ENCODE measurements at regions not wholly inside any gene's neighbourhood (a gene's known extent, or its start where the extent isn't known, plus 50 kb on each side); places are given as distances from the start of the nearest gene placed in this dataset.

DNA sequence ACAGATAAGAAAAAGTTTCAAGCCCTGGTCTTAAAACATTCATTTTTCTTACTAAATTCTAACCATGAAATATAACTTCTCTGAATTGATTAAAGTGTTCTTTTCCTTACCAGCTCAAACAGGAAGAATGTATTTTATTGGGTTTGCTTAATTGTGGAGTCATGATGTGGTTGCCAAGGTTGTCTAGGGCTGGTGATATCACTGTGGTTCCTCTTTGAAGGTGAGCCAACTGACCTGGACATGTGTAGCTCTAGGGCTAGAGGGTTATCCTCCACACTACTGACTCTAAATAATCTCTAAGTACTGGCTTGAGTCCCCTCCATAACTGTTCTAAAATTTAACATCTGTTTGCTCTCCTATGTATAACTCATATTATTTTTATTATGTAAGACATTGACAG, 529.6 kb downstream of the PIK3C3 start:
- TF ChIP-seq, protein P1, sequence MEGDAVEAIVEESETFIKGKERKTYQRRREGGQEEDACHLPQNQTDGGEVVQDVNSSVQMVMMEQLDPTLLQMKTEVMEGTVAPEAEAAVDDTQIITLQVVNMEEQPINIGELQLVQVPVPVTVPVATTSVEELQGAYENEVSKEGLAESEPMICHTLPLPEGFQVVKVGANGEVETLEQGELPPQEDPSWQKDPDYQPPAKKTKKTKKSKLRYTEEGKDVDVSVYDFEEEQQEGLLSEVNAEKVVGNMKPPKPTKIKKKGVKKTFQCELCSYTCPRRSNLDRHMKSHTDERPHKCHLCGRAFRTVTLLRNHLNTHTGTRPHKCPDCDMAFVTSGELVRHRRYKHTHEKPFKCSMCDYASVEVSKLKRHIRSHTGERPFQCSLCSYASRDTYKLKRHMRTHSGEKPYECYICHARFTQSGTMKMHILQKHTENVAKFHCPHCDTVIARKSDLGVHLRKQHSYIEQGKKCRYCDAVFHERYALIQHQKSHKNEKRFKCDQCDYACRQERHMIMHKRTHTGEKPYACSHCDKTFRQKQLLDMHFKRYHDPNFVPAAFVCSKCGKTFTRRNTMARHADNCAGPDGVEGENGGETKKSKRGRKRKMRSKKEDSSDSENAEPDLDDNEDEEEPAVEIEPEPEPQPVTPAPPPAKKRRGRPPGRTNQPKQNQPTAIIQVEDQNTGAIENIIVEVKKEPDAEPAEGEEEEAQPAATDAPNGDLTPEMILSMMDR (conservative IDR thresholded peaks at IDR 0.05; ENCODE audit: low read depth, low read length), result no peak
- no peak for TF ChIP-seq EZH2 (IDR thresholded peaks at IDR 0.05; ENCODE audit: low read length, unreplicated experiment)
